DMS153 (cell line): ENCODE measurements at regions not wholly inside any gene's neighbourhood (a gene's known extent, or its start where the extent isn't known, plus 50 kb on each side); places are given as distances from the start of the nearest gene placed in this dataset.

Experiments used
- DNase-seq: peaks from one replicate; lab custom pipeline; 2025; lab: John Stamatoyannopoulos, UW

DNA sequence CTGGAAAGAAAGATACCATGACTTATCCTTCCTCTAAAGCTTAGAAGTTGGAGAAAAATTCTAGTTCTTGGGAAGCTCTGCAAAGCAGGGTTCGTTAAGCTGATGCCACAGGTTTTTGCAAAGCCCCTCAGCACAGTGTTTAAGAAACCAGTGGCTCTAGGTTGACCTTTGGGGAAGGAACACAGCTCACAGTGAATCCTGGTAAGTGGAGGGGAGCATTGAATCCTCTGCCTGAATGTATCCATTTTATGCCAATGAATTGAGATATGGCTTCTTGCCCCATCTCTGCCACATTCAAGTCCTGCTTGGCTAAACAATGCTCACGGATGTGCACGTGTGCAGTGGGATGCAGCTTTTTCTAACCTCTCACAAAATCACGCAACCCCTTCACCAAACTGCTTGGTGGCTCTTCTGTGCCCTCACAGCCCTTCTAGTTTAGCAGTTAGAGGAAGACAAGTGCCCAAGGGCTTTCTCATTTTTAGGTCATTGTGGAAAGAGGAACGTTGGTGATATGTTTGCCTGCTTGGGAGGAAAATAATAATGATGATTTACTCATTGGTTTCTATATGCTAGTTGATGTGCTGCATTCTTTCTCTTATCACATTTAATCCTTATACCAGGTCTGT, 111.3 kb downstream of the DAD1 start:
- no peak for DNase-seq

DNA sequence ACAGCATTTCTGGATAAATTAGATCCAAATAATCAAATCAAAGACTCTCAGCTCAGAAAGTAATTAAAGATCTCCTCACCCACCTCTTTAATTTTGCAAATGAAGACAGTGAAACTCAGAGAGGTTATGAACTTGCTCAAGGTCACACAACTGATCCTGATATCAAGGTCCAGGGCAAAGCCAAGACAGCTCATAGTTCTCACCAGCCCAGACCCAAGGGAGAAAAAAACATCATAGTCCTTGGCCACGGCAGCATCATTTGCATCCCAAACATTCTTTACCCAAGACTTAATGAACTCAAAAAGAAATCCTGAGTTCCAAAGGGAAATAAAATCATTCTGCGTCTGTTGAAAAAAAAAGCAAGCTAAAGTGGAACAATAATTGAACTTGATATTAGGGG, 112.1 kb downstream of the DAD1 start:
- no peak for DNase-seq

- no peak for DNase-seq
Observed at GRCh38 chr14:22476005-22476751, 112.8 kb downstream of the DAD1 start.

DNA sequence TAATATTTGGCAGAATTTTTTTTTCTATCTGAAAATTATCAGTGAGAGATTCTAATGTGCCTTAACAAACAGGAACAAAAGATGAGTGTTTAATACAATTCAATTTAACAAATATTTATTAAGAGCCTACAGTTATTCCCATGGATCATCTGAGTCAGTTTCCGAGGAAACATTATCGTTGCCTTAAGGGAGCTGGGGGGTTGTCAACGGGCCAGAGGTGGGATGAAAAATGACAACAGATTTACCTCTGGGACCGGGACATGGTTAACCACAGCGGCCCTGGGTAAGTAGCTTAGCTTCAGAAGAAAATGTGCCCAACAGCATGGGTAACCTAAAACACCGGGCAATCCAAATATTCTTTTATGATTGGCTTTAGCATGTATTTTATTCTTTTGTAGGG, 113.6 kb downstream of the DAD1 start:
- no peak for DNase-seq

- DNase-seq = no peak
Observed at GRCh38 chr14:22474730-22475351, 114.2 kb downstream of the DAD1 start.

DNA sequence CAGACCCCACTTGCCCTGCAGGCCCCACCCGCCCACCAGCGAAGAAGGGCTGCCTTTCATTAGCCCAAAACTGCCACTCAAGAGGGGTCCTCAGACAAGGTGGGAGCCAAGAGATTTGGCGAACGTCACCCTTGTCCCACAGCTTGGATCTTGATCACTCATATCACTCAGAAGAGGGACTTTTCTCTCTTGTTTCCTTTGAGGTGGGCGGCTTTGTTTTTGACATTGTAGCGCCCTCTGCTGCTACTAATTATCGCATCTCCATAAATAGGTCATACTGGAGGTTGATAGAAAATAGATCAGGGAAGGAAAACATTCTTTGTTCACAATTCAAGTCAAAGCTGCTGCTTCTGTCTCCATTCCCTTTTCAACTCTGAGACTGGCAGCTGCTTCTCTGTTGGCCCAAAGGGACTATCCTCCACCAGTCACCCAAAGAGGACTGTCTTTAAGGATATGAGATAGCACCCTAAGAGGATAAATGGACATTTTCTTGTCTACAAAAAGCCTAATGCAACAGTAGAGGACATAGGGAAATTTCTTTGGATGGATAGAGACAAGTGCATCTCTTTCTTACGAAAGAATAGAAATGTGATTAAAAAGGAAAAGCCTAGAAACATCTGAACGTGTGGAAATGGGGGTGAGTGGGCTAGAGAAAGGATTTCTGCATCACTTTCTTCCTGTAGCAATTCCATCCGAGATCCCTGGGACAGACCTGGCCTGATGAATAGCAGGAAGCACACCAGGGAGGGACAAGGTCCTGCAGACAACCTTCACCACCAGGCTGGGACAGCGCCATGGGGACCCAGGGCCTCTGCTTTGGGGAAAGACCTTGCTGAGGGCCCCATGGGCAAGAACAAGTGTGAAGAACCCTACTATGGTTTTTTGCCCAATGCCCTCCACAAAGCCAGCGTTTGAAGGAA, 115.8 kb downstream of the DAD1 start:
- DNase-seq = no peak

- DNase-seq = no peak
Observed at GRCh38 chr14:22472466-22472865, 116.6 kb downstream of the DAD1 start.

DNA sequence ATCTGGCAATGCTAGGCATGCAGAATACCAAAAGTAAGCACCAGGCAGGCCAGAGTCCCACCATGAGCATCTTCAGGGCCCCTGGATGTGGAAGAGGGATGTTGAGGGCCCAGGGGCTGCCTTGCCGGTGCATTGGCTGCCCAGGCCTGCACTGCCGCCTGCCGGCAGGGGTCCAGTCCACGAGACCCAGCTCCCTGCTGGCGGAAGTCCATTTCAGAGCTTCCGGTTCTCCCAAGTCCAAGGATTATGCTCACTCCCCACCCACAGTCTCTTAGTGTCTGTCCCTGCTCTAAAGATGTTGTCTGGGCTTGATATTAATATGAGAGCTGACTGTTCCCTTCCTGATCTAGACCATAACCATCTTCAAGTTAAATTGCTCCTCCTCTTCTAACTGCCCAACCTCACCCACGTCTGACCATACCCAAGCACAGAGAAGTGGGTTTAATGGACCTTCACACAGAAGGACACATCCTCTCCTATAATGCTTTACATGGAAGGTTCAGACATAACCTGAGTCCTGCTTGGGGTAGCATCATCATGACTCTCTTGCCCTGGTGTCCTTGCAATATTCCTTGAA, 117.4 kb downstream of the DAD1 start:
- DNase-seq = no peak

GRCh38 chr14:22469538-22470303, 119.3 kb downstream of the DAD1 start:
- DNase-seq = no peak

DNA sequence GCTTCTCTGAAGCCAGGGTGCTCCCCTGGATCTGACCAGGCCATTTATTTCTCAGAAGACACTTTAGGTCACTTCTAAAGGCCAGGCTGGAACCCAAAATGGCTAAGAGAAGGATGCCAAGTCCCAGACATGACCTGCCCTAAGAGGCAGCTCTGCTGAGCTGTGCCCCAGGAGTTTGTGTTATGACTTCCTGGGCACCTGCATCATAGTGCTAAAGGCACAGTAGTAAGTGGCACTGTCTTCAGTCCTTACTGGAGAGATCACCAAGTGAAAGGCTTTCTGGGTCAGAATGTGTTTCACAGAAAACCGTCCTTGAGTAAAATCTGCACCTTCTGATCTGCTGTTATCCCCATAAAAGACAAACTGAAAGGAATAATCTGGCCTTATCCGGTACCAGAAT, 120.2 kb downstream of the DAD1 start:
- DNase-seq = no peak

GRCh38 chr14:22466491-22466890, 122.5 kb downstream of the DAD1 start:
- DNase-seq = no peak

GRCh38 chr14:22465201-22465840, 123.7 kb downstream of the DAD1 start:
- DNase-seq = no peak

- no peak for DNase-seq
Observed at GRCh38 chr14:22464422-22465142, 124.4 kb downstream of the DAD1 start.

DNA sequence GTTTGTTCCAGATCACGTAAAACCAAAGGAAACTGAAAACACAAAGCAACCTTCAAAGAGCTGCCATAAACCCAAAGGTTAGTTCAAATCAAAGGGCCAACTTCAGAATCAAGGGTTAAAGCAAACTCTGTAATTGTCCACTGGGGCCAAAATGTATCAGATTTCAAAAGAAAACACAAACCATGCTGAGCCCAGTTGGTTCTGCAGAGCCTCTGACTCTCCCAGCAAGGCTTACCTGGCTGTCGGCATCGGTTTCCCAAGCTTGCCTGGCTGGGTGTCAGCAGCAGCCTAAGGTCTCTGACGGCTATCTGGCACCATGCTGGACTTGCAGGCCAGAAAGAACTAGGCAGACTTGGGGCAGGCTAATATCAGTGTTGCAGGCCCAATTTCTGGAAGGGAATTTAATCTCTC, 125.3 kb downstream of the DAD1 start:
- no peak for DNase-seq

GRCh38 chr14:22462923-22463322, 126.1 kb downstream of the DAD1 start:
- no peak for DNase-seq

- DNase-seq = no peak
Observed at GRCh38 chr14:22460461-22461195, 128.4 kb downstream of the DAD1 start.

DNA sequence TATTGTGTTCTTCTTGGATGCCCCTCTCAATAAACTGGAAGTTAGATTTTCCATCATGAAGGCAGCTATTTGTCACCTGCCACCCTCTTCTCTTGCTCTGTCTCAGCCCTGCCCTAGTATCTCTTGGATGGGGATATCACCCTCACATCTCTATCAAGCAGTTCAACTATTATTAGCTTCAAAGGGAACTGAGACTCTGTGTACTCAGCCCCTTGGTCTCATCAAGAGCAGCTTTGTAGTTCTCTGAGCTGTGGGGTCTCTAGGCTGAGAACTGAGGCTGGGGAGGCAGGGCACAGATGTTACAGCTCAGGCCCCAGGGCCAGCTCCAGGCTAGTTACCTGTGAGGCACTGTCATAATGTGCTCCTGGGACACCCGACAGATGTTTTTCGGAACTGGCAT, 130.3 kb downstream of the DAD1 start:
- no peak for DNase-seq

- DNase-seq = no peak
Observed at GRCh38 chr14:22456998-22457594, 131.9 kb downstream of the DAD1 start.

GRCh38 chr14:22456421-22456820, 132.6 kb downstream of the DAD1 start:
- DNase-seq = no peak
